ENCODE measurements at regions not wholly inside any gene's neighbourhood (a gene's known extent, or its start where the extent isn't known, plus 50 kb on each side); places are given as distances from the start of the nearest gene placed in this dataset.

DNA sequence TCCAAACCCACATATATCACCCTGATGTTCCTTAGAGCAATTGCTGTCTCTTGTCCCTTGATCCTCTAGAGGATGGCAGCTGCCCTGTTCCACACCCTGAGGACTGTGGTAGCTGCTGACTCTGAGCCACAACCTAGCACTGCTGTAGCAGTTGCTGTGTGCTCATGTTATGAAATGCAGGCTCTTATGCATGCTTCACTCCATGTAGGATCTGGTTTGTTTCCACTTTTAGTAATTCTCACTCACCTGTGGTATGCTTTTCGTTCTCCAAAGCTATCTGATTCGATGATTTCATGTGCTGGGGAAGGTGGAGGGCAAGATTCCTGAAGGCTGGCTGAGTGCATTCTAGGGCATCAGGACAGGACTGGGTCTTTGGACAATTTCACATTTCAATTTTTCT, 649.0 kb upstream of the RAB6C start:
- no peaks in the 10 kb centered on the region for H3K36me3 ChIP-seq (replicated peaks)
- H3K27me3 ChIP-seq (replicated peaks) = no peaks in the 10 kb centered on the region
- H3K4me3 ChIP-seq (ENCODE audit: low read depth, low read length) = no peak overlapping the region
- TF ChIP-seq, protein P1, sequence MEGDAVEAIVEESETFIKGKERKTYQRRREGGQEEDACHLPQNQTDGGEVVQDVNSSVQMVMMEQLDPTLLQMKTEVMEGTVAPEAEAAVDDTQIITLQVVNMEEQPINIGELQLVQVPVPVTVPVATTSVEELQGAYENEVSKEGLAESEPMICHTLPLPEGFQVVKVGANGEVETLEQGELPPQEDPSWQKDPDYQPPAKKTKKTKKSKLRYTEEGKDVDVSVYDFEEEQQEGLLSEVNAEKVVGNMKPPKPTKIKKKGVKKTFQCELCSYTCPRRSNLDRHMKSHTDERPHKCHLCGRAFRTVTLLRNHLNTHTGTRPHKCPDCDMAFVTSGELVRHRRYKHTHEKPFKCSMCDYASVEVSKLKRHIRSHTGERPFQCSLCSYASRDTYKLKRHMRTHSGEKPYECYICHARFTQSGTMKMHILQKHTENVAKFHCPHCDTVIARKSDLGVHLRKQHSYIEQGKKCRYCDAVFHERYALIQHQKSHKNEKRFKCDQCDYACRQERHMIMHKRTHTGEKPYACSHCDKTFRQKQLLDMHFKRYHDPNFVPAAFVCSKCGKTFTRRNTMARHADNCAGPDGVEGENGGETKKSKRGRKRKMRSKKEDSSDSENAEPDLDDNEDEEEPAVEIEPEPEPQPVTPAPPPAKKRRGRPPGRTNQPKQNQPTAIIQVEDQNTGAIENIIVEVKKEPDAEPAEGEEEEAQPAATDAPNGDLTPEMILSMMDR (IDR thresholded peaks at IDR 0.05; ENCODE audit: low read depth, low read length, missing control alignments) = no peak
- in situ Hi-C loops (cut with HindIII; ENCODE audit: low pct_ligation_motif_present, low sequenced_read_pairs) = no loop called here
- H3K27ac ChIP-seq = no peak overlapping the region
- DNase-seq = no peak

DNA sequence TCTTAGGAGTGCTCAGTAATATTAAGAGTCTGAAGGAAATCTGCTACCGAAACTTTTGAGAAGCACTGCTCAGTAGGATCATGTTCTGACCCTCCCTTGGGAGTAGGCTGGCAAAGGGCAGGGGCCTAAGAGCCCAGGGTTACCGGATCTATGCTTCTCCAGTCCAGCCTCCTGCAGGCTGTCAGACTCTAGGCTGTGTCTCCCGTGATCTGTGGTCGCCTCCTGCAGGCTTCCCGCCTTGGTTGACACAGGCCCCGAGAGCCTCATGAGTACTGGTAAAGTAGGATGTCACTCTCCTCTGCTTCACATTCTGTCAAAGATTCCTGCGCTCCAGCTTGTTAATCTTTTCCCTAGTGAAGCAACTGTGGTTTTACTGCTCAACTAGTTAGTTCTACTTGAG, 647.8 kb upstream of the RAB6C start:
- Histone ChIP-seq H3K27me3 (replicated peaks) (no peaks in the 10 kb centered on the region), H3K27ac (no peak overlapping the region), H3K4me3 (ENCODE audit: low read depth, low read length) (no peak overlapping the region), H3K36me3 (replicated peaks) (no peaks in the 10 kb centered on the region)
- TF ChIP-seq, protein P1 (IDR thresholded peaks at IDR 0.05; ENCODE audit: low read depth, low read length, missing control alignments) = no peak
- DNase-seq = no peak
- in situ Hi-C loops (cut with HindIII; ENCODE audit: low pct_ligation_motif_present, low sequenced_read_pairs) = no loop called here

DNA sequence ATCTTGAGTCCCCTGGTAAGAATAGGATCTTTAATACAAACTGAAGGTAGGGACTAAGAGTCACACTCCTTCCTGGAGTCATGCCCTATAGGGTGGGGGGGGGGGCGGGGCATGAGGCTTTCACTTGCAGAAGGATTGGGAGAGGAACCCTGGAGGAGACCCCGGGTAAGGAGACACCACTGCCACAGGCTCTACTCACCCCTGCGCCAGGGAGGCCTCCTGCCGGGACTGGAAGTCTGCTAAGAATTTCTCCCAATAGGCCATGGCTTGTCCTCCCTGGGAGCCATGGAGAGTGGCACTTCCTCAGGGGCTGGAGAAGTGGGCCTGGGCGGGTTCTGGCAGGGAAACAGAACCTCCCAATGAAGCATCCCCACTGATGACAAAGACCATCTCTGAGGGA, 645.3 kb upstream of the RAB6C start:
- Histone ChIP-seq H3K27ac (no peak overlapping the region), H3K27me3 (replicated peaks) (no peaks in the 10 kb centered on the region), H3K4me3 (ENCODE audit: low read depth, low read length) (no peak overlapping the region), H3K36me3 (replicated peaks) (no peaks in the 10 kb centered on the region)
- in situ Hi-C loops (cut with HindIII; ENCODE audit: low pct_ligation_motif_present, low sequenced_read_pairs) = no loop called here
- TF ChIP-seq, protein P1 (IDR thresholded peaks at IDR 0.05; ENCODE audit: low read depth, low read length, missing control alignments) = no peak
- no peak for DNase-seq

DNA sequence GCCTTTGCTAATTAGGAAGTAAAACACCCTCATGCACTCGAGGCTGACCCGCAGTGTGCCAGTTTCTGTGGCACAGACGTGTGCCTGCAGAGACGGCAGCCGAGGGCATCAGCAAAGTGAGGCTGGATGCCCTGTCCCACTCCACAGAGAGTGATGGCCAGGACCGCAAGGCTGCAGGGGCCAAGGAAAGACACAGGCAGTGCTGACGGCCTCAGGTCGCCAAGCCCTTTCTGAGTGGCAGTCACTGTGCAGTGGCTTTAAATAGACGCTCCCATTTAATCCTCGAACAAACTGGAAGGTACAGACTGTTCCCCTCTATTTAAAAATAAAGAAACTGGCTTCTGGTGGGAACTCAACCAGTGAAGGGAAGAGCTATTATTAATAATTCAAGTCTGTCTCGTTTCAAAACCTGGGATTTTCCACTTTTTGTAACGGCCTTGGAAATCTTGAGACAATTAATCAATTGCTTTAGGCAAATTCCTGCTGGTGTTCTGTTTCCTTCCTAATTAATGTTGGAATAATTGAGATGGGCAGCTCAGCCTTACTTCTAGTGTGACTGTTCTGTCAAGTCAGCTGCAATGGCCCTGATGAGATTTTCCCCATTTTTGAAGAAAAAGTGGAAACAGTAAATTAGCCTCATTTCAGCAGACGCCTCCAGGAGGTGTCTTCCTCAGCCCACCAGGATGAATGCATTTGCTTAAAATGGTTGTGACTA, 644.6 kb upstream of the RAB6C start:
- DNase-seq = no peak
- no peaks in the 10 kb centered on the region for H3K27me3 ChIP-seq (replicated peaks)
- in situ Hi-C loops (cut with HindIII; ENCODE audit: low pct_ligation_motif_present, low sequenced_read_pairs) = no loop called here
- H3K36me3 ChIP-seq (replicated peaks) = no peaks in the 10 kb centered on the region
- TF ChIP-seq, protein P1 (IDR thresholded peaks at IDR 0.05; ENCODE audit: low read depth, low read length, missing control alignments) = no peak
- no peak overlapping the region for H3K27ac ChIP-seq
- no peak overlapping the region for H3K4me3 ChIP-seq (ENCODE audit: low read depth, low read length)

DNA sequence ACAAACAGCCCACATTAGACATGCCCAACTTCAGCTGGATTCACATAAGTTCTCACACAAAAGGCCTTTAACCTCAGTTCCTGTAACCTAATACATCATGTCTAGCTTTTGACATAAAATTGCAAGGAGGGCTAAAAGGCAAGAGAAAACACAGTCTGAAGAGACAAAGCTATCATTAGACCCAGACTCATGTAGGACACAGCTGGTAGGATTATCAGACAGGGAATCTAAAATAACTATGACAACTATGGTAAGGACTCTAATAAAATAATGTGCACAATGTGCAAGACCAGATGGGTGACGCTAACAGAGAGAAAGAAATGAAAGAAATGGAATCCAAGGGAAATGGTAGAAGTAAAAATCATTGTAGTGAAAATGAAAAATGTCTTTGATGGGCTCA, 643.2 kb upstream of the RAB6C start:
- in situ Hi-C loops (cut with HindIII; ENCODE audit: low pct_ligation_motif_present, low sequenced_read_pairs) = no loop called here
- no peak for DNase-seq
- H3K36me3 ChIP-seq (replicated peaks) = no peaks in the 10 kb centered on the region
- no peak overlapping the region for H3K27ac ChIP-seq
- TF ChIP-seq, protein P1 (IDR thresholded peaks at IDR 0.05; ENCODE audit: low read depth, low read length, missing control alignments) = no peak
- no peak overlapping the region for H3K4me3 ChIP-seq (ENCODE audit: low read depth, low read length)
- no peaks in the 10 kb centered on the region for H3K27me3 ChIP-seq (replicated peaks)

DNA sequence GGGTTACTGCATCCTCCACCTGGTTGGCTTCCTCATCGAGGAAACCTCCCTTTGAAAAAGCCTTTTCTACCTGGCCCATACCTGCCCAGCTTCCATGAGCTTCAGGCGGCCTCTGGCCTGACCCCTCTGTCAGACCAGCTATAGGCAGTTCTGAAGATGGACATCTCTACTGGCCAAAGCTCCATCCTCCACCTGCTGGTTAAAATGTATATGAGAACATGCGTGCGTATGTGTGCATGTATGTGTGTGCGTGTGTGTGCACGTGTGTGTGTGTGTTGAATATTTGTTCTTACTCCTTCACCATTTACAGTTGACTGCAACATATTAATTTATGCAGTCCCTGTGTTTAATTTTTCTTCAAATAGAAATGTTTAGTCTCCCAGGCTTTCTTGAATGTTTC, 642.4 kb upstream of the RAB6C start:
- no peaks in the 10 kb centered on the region for H3K36me3 ChIP-seq (replicated peaks)
- no peak for DNase-seq
- H3K4me3 ChIP-seq (ENCODE audit: low read depth, low read length) = no peak overlapping the region
- H3K27me3 ChIP-seq (replicated peaks) = no peaks in the 10 kb centered on the region
- H3K27ac ChIP-seq = no peak overlapping the region
- in situ Hi-C loops (cut with HindIII; ENCODE audit: low pct_ligation_motif_present, low sequenced_read_pairs) = no loop called here
- TF ChIP-seq, protein P1 (IDR thresholded peaks at IDR 0.05; ENCODE audit: low read depth, low read length, missing control alignments) = no peak

All from brain microvascular endothelial cell (primary cell).